Fibroblast of peridontal ligament (primary cell): ENCODE measurements at regions not wholly inside any gene's neighbourhood (a gene's known extent, or its start where the extent isn't known, plus 50 kb on each side); places are given as distances from the start of the nearest gene placed in this dataset.

Experiments used
- DNase-seq: peaks from one replicate; pipeline ENCODE4 v3.0.0-alpha.2; 2010; ENCODE audit errors: extremely low read depth

DNA sequence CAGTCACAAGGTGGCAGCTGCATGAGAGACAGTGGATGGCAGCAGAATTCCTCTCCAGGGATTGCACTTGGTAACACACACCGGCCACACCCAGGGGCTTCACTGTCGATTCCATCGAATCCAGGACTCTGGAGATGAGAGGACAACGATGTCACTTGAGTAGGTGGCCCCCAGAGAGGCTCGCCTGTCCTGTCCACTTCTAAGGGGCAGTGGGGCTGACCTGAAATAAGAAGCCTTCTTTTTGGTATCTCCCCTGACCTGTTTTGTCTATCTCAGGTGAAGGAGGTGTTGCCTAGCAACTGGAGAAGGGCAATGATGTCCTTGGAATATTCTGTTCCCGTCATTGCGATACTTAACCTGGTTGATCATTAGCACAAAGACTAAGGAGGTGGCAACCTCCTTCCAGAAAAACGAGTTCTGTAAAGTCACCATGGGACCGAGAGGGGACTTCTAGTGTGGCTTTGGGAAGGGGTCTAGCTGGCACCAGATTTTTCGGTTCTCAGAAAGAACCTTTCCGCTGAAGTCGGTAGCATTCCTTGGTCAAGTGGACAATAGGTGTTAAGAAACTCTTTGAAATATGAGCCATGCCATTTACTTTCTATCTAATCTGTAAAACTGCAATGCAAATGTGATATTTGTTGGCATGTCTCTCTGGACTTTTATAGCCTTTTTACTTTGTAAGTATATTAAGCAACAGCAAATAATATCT, 85.2 kb upstream of the TMPRSS2 start:
- no peak for DNase-seq

DNA sequence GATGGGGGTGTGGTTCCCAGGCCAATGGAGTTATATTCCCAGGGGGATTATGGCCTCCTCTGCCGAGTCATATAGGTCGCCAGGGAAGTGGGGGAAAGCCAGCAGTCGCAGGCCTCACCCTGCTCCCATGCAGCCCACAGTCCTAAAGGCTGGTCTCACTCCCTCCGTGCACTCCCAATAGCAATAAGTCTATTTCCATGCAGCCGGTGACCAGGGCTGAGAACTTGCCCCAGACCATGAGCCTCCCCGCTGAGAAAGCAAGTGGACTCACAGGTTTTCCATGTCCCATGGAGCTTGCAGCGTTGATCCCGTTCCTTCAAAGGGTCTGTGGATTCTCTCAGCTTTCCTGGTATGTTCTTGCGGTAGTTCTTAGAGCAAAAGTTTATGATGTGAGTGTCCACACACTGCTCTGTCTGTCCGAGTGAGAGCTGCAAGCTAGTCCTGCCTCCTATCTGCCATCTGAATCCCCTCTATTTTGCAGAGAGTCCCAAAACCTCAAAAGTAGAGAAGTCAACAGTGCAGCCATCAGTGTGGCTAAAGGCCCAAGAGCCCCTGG, 81.7 kb upstream of the TMPRSS2 start:
- DNase-seq: no peak

DNA sequence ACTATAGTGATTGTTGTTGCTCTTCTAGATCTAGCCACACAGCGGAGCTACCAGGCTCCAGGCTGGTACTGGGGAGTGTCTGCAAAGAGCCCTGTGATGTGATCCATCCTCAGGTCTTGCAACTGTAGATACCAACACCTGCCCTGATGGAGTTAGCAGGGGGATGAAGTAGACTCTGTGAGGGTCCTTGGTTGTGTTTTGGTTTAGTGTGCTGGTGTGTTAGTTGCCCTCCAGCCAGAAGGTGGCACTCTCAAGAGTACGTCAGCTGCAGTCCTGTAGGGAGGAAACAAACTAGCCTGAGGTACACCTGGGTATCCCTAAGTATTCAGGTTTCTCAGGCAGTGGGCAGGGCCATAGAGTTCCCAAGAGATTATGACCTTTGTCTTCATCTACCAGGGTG, 81.2 kb upstream of the TMPRSS2 start:
- no peak for DNase-seq

DNA sequence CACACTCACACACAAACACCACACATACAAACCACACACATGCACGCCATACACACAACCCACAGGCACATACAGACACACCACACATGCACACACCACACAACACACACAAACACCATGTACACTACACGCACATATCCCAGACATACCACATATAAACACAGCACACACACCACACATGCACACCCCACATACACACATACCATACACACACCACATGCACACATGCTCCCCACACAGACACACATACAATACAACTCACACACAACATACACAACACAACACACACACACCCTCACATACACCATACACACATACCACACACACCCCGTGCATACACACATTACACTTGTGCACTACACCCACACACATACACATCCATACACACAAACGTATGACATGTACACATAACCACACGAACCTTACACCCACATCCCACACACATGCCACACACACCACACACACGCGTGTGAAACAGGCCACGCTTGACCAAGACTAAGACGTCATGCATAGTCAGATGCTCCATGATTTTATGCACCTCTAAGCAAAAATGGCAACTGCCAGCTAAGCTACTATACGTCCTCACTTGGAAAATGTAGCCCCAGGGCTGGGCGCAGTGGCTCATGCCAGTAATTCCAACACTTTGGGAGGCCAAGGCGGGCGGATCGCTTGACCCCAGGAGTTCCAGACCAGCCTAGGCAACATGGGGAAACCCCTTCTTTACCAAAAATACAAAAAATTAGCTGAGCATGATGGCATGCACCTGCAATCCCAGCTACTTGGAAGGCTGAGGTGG, 77.4 kb upstream of the TMPRSS2 start:
- DNase-seq: no peak

DNA sequence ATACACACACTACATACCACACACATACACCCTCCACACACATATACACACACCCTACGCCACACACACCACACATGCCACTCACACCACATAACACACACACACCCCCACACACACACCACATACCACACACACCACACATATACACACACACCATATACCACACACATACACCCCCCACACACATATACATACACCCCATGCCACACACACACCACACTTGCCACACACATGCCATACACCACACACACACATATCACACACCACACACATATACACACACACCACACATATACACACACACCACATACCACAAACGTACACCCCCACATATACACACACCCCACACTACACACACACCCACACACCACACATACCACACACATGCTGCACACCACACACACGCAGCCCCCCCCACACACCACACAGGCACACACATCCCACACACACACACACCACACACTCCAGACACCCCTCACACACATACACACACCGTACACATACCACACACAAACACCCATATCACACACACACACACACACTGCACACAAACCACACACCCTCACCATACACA, 76.7 kb upstream of the TMPRSS2 start:
- no peak for DNase-seq

DNA sequence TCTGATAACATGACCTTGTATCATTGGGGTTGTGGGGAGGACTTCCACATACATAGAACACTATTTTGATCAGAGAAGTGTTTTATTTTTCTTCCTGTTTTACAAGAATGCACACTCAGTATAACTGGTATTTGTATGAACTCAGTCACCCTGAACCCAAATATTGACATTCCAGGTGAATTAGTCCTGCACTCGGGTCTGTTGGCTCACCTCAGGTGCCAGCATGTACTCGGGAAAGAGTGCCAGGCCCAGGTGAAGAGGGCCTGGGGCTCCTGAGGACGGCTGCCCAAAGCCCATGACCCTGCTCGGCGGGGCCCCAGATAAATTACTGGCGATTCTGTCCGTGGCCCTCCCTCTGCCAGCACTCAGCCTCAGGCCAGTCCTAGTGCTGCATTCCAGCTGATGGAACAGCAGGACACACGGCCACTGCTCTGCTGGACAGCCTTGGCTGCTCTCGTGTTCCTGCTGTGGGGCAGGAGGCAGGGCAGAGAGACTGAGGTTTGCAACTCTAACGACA, 75.4 kb upstream of the TMPRSS2 start:
- DNase-seq: no peak

DNA sequence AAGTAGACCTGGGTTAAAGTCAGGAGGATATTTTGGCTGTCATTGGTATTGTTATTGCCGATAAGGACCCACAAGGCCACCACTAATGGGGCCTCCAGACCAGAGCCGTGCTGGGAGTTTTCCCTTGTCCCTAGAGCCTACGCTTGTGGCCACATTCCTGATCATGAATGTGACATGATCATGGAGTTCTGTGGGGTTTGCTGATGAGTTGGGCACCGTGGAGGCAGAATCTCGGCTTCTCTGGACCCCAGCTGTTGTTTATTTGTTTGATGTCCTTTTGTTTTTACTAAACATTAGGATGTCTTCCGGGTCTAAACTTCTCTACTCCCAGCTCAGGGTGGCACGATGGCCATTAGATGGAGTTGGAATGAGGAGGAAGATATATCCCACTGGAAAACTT, 74.9 kb upstream of the TMPRSS2 start:
- no peak for DNase-seq

DNA sequence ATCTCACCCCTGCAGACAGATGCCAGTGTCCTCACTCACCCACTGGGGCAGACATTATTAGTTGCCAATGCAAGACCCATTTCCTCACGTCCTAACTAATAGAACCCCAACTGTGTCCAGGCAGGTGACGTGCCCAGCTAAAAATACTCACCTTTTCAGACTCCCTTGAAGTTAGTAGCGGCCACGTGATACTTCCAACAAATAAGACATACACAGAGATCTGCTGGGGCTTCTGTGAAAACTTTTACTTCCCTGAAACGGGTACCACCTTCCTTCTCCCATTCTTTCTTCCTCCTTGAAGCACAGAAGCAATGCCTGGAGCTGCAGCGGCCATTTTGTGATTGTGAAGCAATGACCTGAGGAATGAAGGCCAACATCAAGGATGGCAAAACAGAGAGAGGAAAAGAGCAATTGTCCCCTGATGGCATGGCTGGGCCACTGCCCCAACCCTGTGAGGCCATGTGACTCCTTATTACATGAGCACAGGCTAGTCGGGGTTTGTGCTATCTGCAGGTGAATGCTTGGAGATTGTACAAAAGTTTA, 74.4 kb upstream of the TMPRSS2 start:
- no peak for DNase-seq

DNA sequence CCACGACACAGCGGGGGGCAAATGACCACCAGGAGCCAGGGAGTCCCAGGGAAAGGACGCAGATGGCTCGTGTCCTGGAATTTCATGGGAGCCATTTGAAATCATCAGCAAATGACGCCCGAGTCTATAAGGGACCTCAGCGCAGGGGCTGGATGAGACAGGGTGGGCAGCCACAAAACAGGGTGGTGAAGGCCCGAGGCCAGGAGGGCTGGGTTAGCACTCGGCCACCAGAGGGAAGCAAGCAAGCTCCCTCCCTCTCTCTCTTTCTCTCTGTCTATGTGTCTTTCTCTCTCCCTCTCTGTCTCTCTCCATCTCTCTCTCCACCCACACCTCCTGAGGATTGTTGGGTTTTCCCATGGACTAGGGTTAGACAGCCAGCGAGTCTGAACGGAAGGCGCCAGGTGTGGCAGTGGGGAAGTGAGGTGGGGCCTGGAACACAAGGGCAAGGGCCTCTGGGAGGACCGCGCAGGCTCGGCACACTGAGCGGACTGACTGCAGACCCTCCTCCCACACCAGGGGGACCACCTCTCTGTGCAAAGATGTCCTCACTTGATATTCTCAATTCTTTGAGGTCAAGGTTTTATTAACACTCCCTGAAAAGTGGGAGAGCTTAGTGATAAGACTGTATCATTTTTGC, 73.8 kb upstream of the TMPRSS2 start:
- DNase-seq: no peak

DNA sequence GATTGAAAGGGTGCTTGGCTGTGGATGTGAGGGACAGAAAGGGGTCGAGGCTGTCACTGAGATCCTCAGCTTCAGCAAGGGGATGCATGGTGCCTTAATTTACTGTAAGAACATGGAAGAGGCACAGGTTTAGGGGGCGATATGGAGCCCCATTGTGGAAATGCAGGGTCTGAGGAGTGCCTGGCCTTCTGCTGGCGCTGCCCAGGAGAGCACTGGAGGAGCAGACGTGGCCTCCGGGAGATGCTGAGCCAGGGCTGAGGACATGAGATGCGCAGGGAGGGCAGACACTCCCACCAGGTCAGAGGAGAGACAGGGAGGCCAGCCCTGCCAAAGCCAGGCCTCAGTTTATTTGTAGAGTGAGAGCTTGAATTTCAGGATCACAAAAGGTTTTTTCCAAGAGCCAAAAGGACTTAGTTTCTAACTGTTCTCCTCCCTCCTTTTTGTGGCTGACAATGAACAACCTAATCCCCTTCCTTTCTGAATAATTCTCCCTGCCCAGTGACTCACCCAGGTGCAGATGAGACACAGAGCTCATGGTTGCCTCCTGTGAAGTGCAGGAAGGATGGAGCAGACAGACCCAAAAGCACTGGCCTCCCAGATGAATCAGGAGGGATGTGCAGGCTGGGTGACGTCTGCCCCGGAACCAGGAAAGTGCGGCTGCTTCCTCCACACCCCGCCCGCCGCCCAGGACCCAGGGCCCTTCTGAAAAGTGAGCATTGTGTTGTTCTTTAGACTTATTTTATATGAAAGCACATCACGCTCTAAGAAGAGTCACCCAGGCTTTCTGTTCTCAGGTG, 73.0 kb upstream of the TMPRSS2 start:
- DNase-seq: no peak

DNA sequence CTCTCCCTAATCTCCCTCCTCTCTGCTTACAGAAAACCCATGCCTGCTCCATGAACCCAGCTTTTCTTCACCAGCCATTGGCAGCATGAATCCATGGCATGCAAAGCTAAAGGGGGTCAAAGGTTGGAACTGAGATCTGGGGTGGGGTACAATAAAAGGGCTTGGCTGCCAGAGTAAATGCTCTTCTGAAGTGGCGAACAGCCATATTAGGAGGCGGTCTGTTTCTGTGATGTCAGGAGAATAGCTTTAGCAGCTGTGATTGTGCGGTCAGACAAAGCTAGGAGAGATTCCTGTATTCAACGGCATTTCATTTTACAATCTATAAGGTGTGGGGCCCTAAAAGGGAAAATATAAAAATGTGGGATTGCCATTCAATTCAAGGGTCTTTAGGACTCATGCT, 71.7 kb upstream of the TMPRSS2 start:
- no peak for DNase-seq

DNA sequence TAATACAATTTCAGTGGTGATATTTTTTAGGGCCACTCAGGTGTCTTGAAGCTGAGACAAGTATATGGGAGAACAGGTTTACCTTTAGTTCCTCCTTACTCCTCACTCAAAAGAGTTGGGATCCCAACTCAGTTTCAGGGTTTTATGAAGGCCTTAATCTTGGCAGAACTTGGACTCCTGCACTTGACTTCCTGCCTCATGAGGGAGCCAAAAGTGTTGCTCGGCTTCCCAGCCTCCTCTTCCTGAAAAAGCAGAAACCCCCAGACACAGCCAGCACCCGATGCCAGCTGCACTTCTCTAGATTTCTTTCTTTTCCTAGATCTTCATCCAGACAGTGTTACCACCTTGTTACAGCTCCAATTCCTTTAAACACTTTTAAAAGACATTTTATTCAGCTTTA, 70.8 kb upstream of the TMPRSS2 start:
- no peak for DNase-seq

DNA sequence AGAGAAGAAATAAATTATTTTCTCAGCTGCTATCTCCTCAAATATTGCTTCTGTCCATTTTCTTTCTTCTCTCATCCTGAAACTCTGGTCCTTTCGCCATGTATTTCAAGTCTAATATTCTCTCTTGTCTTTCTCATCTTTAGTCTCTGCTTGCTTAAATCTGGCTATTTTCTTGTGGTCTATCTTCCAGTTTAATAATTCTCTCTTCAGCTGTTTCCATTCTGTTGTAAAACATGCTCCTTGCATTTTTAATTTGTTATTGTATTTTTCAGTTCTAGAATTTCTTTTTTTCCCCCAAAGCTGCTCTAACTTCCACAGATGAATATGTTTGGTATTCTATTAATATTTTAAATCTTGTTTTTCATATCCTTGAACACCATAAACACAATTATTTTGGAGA, 70.1 kb upstream of the TMPRSS2 start:
- no peak for DNase-seq

DNA sequence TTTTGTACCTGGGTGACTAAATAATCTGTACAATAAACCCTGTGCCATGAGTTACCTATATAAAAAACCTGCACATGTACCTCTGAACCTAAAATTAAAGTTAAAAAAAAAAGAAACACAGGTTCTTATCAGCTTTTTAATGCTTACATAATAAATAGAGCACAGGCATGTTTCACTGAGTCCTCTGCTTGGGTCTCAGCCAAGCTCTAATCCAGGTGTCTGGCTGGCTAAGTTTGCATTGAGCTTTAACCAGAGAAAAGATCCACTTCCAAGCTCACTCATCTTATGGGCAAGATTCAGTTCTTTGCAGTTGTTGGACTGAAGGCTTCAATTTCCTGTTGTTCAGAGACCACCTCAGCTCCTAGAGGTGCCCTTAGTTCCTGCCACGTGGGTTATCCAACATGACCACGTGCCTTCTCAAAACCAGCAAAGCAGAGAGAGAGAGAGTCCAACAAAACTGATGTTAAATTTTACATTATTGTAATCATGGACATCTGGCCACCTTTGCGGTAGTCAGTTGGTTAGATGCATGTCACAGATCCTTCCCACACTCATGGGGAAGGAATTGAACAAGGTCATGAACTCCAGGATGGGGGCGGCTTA, 68.2 kb upstream of the TMPRSS2 start:
- DNase-seq: no peak

DNA sequence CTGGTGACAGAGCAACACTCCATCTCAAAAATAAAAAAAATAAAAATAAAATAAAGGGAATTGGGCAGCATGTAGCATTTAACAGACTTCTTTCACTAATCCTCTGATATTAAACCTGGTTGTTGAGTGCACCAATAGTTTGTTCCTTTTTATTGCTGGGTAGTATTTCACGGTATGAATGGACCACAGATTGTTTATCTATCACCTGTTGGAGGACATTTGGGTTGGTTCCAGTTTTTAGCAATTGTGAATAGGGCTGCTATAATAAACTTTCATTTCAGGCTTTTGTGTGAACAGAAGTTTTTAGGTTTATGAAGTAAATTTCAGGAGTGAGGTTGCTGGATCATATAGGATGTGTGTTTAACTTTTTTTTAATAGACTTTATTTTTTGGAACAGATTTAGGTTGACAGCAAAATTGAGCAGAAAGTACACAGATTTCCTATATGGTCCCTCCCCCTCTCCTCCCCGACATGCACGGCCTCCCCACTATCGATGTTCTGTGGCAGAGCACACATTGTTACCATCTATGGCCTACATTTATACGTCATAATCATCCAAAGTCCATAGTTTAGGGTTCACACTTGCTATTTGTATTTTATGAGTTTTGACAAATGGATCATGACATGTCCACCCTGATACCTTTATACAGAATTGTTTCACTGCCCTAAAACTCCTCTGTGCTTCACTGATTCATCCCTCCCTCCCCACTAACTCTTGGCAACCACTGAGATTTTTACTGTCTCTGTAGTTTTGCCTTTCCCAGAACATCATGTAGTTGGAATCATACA, 66.1 kb upstream of the TMPRSS2 start:
- DNase-seq: no peak

DNA sequence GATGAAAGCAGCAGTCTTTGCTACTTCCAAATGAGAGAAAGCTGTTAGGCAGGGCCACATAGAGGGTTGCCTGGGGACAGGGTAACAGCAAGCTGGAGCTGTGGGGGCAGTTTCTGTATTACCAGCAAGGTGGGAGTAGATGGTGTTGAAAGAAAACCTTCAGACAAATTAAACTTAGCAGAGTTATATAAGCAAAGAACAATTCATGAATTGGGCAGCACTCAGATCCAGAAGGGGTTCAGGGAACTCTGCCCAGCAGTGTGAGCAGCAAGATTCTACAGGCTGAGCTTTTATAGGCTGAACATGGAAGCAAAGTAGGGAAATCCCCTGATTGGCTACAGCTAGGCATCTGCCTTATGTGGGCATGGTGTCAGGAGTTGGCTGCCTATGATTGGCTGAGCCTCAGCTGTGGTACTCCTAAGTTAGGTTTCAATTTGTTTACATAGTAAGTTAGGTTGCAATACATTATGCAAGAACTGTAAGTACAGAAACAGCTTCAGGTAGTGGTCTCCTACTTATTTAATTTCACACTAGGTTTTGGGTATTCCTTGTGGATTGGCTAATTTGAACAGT, 64.1 kb upstream of the TMPRSS2 start:
- no peak for DNase-seq

DNA sequence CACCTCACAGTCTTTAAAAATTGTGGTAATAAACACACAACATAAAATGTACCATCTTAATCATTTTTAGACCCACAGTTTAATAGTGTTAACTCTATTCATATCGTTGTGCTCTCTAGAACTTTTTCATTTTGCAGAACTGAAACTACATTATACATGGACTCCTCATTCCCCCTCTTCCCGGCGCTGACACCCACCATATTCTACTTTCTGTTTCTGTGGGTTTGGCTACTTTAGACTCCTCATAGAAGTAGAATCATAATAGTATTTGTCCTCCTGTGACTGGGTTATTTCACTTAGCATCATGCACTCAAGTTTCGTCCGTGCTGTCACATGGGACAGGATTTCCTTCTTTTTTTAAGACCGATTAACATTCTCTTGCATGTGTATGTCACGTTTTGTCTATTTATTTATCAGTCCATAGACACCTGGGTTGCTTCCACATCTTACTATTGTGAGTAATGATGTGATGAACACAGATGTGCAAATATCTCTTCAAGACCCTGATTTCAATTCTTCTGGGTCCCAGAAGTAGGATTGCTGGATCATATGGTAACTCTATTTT, 62.9 kb upstream of the TMPRSS2 start:
- no peak for DNase-seq

DNA sequence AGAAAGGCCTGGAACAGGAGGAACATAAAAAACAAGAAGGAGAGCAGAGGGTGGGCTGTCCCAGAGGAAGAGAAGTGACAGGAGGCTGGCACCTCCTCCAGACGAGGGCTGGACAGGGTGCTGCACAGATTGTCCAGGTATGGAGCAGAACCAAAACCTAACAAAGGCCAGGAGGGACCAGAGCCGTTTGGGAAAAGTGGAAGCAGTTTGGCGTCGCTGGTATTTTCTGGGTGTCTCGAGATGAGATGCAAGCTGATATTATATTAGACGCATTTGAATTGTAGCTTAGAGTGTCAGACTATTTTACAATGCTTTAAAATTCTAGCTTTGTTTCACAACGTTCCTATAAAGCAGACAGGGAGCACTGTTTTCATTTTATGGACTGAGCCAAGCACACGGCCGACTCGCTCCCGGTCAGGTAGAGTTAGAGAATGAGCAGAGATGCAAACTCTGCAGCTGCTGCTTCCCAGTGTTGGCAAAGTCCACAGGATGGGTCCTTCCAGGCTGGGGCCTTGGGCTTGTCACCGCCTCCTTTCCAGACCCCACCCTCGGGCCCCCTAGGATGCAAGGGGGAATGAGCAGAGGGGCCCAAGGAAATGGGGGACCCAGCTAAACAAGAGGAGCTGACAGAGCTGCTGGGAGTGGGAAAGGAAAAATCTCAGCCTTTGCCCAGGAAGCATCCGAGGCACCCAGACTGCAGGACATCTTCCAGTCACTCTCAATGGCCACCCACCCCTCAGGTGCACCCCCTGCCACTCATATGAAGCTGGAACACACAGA, 60.8 kb upstream of the TMPRSS2 start:
- DNase-seq: no peak
